NT2/D1 (cell line): ENCODE measurements at regions not wholly inside any gene's neighbourhood (a gene's known extent, or its start where the extent isn't known, plus 50 kb on each side); places are given as distances from the start of the nearest gene placed in this dataset.

Experiments
- SUZ12 ChIP-seq: IDR thresholded peaks from 2 replicates; pipeline ENCODE4 v1.6.1; 2011; ENCODE audit not compliant: insufficient read length, insufficient read depth; ENCODE audit errors: extremely low read depth
- YY1 ChIP-seq: IDR thresholded peaks from 2 replicates; pipeline ENCODE4 v1.6.1; 2011; ENCODE audit not compliant: insufficient read length, insufficient read depth

- TF ChIP-seq YY1 (no peak), SUZ12 (no peak)
Measured at GRCh38 chrX:52280812-52281211, 88.0 kb upstream of the XAGE2 start.
